ENCODE measurements at regions not wholly inside any gene's neighbourhood (a gene's known extent, or its start where the extent isn't known, plus 50 kb on each side); places are given as distances from the start of the nearest gene placed in this dataset.
"Not testable (repeated sequence)": the region's sequence is repeated elsewhere in the genome, so short reads cannot be mapped to it uniquely, and the experiment has no call there.

GRCh38 chrX:98299785-98300184, 1416.1 kb downstream of the RPA4 start:
- intact Hi-C loops (cut with DNase I), result no loop called here
- DNase-seq, result no peak

- intact Hi-C loops (cut with DNase I), result not testable (repeated sequence)
- peak in 2 of 10 donors; percentile 55 to 73 for DNase-seq
Measured at GRCh38 chrX:98300536-98300935, 1416.8 kb downstream of the RPA4 start.

DNA sequence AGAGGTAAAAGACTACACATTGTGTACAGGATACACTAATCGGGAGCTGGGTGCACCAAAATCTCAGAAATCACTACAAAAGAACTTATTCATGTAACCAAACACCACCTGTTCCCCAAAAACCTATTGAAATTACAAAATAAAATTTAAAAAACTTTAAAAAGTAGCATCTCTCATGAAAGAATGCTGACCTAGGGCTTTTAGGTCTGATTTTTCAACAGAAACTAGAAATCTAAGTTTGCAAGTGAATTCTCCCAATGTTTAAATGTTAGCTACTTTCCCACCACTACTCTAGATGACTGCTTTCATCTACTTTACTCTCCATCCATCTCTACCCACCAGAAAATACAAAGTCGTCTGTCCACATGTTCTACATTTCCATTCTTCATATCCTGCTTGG, 1447.7 kb downstream of the RPA4 start:
- intact Hi-C loops (cut with DNase I), result no loop called here
- no peak for DNase-seq

DNA sequence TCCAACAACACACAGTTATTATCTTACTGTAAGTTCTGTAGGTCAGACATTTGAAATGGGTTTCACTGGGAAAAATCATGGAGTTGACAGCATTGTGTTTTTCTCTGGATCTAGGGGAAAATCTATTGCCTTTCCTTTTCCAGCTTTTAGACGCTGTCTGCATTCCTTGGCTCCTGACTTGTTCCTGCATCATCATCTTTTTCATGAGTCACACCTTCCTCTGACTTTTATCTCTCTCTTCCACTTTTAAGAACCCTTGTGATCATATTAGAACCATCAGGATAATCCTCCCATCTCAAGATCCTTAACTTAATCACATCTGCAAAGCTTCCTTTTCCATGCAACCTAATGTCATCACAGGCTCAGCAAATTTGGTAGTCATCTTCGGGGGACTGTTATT, 1454.8 kb downstream of the RPA4 start:
- no peak for DNase-seq
- intact Hi-C loops (cut with DNase I), result no loop called here

- no peak for DNase-seq
Measured at GRCh38 chrX:98350940-98351339, 1467.2 kb downstream of the RPA4 start.

DNA sequence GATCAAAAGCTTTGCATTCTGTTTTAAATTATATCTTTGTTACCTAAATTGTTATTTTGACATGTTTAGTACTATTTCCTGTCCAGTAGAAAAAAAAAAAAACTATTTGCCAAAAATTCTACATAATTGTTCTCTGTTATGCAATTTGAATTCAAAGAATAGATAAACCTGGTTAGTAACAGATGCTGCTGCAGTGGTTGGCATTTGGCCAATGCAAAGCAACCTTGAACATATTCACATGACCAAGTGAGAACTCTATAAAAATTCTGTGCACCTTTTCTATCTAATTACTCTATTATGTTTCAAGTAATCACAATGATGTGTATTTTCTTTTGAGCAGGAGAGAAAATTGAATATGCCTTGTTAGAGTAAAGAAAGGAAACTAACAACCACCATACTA, 1473.4 kb downstream of the RPA4 start:
- intact Hi-C loops (cut with DNase I), result no loop called here
- DNase-seq, result no peak

More at GRCh38 chrX:98350940-98351339, 1467.2 kb downstream of the RPA4 start:
- intact Hi-C loops (cut with DNase I), result no loop called here

DNA sequence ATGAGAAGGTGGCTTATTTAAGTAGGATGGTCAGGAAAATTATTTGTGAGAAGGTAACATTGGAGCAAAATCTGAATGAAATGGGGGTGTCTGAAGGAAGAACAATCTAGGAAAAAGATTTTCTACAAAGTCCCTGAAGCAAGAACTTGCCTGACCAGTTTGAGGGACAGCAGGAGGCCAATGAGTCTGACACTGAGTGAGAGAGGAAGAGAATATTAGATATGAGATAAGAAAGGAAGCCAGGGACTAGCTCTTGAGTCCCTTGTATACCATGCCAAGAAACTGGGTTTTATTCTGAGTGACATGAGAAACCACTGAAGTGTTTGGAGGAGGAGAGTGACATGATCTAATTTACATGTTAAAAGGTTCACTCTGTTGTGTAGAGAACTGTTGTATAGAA, 1478.9 kb downstream of the RPA4 start:
- intact Hi-C loops (cut with DNase I), result no loop called here

DNA sequence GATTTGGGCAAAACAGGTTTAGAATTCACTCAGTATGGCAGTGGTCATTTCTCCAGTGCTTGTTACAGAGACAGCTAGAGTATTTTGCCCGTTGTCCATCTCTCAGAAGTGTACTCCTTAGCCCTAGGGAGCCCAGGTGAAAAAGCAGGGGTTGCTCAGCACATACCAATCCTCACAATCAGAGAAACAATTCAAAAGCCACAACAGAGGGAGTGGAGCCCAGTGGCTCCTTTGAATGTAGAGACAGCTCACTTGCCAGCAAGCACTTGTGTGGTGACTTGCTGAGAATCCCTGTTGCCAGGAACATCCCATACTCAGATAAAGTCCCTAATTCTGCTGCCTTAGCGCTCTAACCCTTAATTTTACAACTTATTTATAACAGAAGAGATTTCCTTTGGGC, 1488.3 kb downstream of the RPA4 start:
- no peak for DNase-seq
- intact Hi-C loops (cut with DNase I), result no loop called here

More for the DNA sequence above, 1478.9 kb downstream of the RPA4 start:
- DNase-seq, result no peak

GRCh38 chrX:98379134-98379533, 1495.4 kb downstream of the RPA4 start:
- intact Hi-C loops (cut with DNase I), result no loop called here
- DNase-seq, result no peak

DNA sequence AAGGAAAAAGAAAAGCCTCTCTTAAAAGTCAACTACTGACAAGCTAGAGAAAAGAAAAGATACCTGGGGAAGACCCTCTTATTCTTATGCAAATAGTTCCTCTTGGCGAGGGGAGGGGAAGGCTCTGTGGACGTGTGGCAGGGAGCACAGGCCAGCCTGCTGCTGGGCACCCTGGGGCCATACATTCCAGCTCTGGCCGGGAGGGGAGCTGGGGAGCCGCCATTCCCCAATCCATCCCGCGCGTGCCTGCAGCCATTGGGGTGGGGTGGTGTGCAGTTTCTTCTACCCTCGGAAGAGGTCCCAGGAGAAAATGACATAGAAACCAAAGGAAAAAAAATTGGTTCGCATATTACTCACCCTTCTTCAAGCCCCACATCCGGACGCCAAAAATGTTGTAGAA, 1496.4 kb downstream of the RPA4 start:
- intact Hi-C loops (cut with DNase I), result no loop called here
- DNase-seq, result no peak

GRCh38 chrX:98380556-98380955, 1496.8 kb downstream of the RPA4 start:
- intact Hi-C loops (cut with DNase I), result no loop called here

GRCh38 chrX:98398542-98398941, 1514.8 kb downstream of the RPA4 start:
- no peak for DNase-seq
- intact Hi-C loops (cut with DNase I), result no loop called here

More at GRCh38 chrX:98380556-98380955, 1496.8 kb downstream of the RPA4 start:
- no peak for DNase-seq

GRCh38 chrX:98405376-98405775, 1521.7 kb downstream of the RPA4 start:
- intact Hi-C loops (cut with DNase I), result no loop called here
- DNase-seq, result no peak

GRCh38 chrX:98407584-98407983, 1523.9 kb downstream of the RPA4 start:
- intact Hi-C loops (cut with DNase I), result no loop called here
- no peak for DNase-seq

- no peak for DNase-seq
- intact Hi-C loops (cut with DNase I), result no loop called here
Measured at GRCh38 chrX:98409867-98410266, 1526.2 kb downstream of the RPA4 start.

DNA sequence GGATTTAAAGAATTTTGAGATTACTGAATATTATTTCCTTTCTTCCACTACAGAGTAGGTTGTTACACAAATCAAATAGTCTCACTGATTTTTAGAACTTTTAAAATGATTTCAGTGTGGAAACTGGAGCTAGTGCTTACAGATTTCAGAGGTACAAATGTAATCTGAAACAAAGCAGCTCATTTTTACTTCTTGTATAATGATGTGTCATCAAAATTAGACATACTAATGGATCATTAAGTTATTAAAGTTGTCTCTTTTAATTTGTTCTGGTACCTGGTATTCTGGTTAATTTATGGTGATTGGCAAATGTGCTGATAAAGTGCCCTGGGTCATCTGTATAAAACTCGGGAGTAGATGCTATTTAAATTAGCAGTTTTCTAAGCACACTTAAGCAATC, 1528.3 kb downstream of the RPA4 start:
- intact Hi-C loops (cut with DNase I), result no loop called here
- DNase-seq, result no peak

- DNase-seq, result no peak
- intact Hi-C loops (cut with DNase I), result no loop called here
Measured at GRCh38 chrX:98422536-98422935, 1538.8 kb downstream of the RPA4 start.

DNA sequence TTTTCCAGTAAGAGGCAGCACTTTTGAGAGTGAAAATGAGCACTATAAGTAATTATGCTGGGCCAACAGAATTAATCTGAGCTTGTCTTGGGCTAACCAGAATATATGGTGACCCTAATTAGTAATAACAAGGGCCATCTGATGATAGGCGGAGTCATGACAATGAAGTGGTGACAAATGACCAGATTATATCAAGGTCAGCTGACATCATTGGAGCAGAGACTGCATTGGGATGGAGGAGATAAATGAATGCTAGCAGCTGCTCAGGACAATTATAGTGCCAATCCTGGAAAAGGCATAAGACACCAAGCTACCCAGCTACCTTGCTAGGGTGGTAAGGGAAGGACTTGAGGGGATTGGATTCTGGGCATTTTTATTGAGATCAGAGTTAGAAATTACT, 1548.7 kb downstream of the RPA4 start:
- intact Hi-C loops (cut with DNase I), result no loop called here
- no peak for DNase-seq

GRCh38 chrX:98448524-98448923, 1564.8 kb downstream of the RPA4 start:
- intact Hi-C loops (cut with DNase I), result no loop called here
- no peak for DNase-seq

DNA sequence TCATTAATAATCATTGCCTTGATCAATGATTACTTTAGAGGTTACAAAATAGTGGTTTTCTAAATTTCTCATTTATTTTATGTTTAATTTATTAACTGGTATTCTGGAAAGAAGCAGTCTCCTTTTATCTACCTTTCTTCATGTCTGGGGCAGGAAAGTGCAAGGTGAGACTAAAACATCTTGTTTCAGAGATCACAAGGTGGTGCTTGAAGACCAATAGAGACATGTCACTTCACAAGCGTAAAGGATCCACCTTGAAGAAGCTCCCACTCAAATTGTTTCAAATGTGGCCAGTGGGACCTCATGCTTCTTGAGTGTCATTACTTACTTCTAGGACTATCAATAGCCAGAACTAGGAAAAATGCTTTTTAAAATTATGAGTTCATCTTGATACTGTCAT, 1568.7 kb downstream of the RPA4 start:
- intact Hi-C loops (cut with DNase I), result no loop called here

DNA sequence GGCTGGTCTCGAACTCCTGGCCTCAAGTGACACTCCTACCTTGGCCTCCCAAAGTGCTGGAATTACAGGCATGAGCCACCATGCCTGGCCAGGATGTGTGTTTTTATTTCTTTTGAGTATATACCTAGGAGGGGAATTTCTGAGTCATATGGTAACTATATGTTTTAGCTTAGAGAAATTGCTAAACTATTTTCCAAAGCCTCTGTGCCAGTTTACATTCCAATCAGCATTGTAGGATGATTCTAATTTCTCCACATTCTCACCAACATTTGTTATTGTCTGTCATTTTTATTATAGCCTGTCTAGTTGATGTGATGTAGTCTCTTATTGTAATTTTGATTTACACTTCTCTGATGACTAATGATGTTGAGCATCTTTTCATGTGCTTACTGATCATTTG, 1576.0 kb downstream of the RPA4 start:
- intact Hi-C loops (cut with DNase I), result no loop called here
- DNase-seq, result no peak

More for the DNA sequence above, 1568.7 kb downstream of the RPA4 start:
- DNase-seq, result no peak

DNA sequence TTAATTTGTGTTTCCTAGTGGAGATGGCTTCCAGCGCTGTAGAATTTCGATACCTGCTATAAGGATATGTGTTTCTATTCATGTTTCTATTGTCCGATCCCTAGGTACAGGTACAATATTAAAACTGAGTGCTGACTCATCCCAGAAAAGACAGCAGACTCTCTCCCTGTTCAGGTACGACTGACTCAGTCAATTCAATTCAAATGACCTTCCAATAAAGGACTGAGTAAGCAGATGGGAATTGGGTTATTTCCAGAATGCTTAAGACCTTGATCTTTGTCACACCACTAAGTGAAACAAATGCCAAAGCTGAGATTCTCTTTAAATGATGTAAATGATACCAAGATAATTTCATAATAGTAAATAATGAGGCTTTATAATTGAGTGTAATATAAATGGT, 1596.9 kb downstream of the RPA4 start:
- no peak for DNase-seq
- intact Hi-C loops (cut with DNase I), result no loop called here

DNA sequence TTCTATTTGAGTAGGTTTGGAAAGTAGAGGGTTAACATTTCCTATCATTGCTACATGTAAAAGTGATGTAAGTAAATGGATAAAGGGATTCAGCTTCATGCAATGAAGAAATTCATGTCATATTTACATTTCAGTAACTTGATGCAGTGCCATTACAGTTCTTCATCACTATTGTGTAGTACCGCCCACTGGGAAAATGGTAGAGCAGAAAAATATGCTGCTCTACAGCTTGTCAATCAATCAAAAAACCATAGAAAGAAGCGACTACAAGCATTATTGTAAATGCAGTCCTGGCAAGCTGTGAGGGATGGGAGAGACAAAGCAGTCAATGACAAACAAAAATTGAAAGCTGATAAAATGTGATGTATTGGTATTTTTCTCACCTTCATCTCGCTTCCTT, 1597.9 kb downstream of the RPA4 start:
- no peak for DNase-seq
- intact Hi-C loops (cut with DNase I), result no loop called here

GRCh38 chrX:98490670-98491069, 1607.0 kb downstream of the RPA4 start:
- intact Hi-C loops (cut with DNase I), result no loop called here
- no peak for DNase-seq
